Amniotic epithelial cell (primary cell): ENCODE measurements at regions not wholly inside any gene's neighbourhood (a gene's known extent, or its start where the extent isn't known, plus 50 kb on each side); places are given as distances from the start of the nearest gene placed in this dataset.

ENCODE experiments used
- DNase-seq: peaks from one replicate; pipeline ENCODE4 v3.0.0-alpha.2; 2010; ENCODE audit warnings: low read depth

GRCh38 chr16:65954446-65954845 lies 412.0 kb upstream of the CDH5 start:
- DNase-seq, result no peak

- DNase-seq, result peak; percentile 14
Measured at GRCh38 chr16:65950211-65950610, 416.3 kb upstream of the CDH5 start.

GRCh38 chr16:65948361-65948760 lies 418.1 kb upstream of the CDH5 start:
- DNase-seq, result no peak

GRCh38 chr16:65947951-65948350 lies 418.5 kb upstream of the CDH5 start:
- DNase-seq, result no peak

- DNase-seq, result no peak
Measured at GRCh38 chr16:65945493-65945892, 421.0 kb upstream of the CDH5 start.

- DNase-seq, result no peak
Measured at GRCh38 chr16:65944361-65944760, 422.1 kb upstream of the CDH5 start.

- DNase-seq, result no peak
Measured at GRCh38 chr16:65940711-65941110, 425.8 kb upstream of the CDH5 start.

- no peak for DNase-seq
Measured at GRCh38 chr16:65938083-65938482, 428.4 kb upstream of the CDH5 start.

- no peak for DNase-seq
Measured at GRCh38 chr16:65937455-65937854, 429.0 kb upstream of the CDH5 start.

GRCh38 chr16:65936096-65936495 lies 430.4 kb upstream of the CDH5 start:
- DNase-seq, result peak; percentile 61

- DNase-seq, result no peak
Measured at GRCh38 chr16:65934443-65934842, 432.0 kb upstream of the CDH5 start.

- DNase-seq, result no peak
Measured at GRCh38 chr16:65933703-65934102, 432.8 kb upstream of the CDH5 start.

- DNase-seq, result no peak
Measured at GRCh38 chr16:65932350-65933072, 434.0 kb upstream of the CDH5 start.

GRCh38 chr16:65922923-65923322 lies 443.6 kb upstream of the CDH5 start:
- DNase-seq, result no peak

- DNase-seq, result no peak
Measured at GRCh38 chr16:65919986-65920376, 446.5 kb upstream of the CDH5 start.

GRCh38 chr16:65919145-65919985 lies 447.1 kb upstream of the CDH5 start:
- DNase-seq, result no peak

- peak; percentile 44 for DNase-seq
Measured at GRCh38 chr16:65917466-65917865, 449.0 kb upstream of the CDH5 start.

GRCh38 chr16:65916995-65917394 lies 449.5 kb upstream of the CDH5 start:
- no peak for DNase-seq

- DNase-seq, result no peak
Measured at GRCh38 chr16:65910291-65910690, 456.2 kb upstream of the CDH5 start.

- peak; percentile 6 for DNase-seq
Measured at GRCh38 chr16:65909310-65910050, 457.0 kb upstream of the CDH5 start.

- no peak for DNase-seq
Measured at GRCh38 chr16:65908568-65908967, 457.9 kb upstream of the CDH5 start.

- DNase-seq, result no peak
Measured at GRCh38 chr16:65905331-65905730, 461.2 kb upstream of the CDH5 start.
